Vagina (tissue), 2 donors: ENCODE measurements at regions not wholly inside any gene's neighbourhood (a gene's known extent, or its start where the extent isn't known, plus 50 kb on each side); places are given as distances from the start of the nearest gene placed in this dataset.

Source experiments
- POLR2A ChIP-seq, 2 donors: fragments of 450-650 bp; IDR thresholded peaks; one replicate each; pipeline ENCODE4 v1.6.1; 2017; ENCODE audit warnings: antibody characterized with exemption in 2 of 2, mild to moderate bottlenecking in 2 of 2, moderate library complexity in 2 of 2
- POLR2AphosphoS5 ChIP-seq, 2 donors: sonication (generic); formaldehyde crosslinking; IDR thresholded peaks; one replicate each; pipeline ENCODE4 v1.9.0; 2017; ENCODE audit warnings: antibody characterized with exemption in 2 of 2, mild to moderate bottlenecking in 2 of 2, low read depth in 1 of 2; ENCODE audit not compliant: insufficient read depth in 1 of 2
- TF ChIP-seq, protein P1 (sequence below), 3 experiments: fragments of 450-650 bp in 2 of 3; fragments of 200-600 bp in 1 of 3; sonication (generic) in 1 of 3; IDR thresholded peaks; one replicate each; pipeline ENCODE4 v1.5.1; 2017 to 2019; ENCODE audit warnings: antibody characterized with exemption in 3 of 3, mild to moderate bottlenecking in 2 of 3, moderate library complexity in 2 of 3

DNA sequence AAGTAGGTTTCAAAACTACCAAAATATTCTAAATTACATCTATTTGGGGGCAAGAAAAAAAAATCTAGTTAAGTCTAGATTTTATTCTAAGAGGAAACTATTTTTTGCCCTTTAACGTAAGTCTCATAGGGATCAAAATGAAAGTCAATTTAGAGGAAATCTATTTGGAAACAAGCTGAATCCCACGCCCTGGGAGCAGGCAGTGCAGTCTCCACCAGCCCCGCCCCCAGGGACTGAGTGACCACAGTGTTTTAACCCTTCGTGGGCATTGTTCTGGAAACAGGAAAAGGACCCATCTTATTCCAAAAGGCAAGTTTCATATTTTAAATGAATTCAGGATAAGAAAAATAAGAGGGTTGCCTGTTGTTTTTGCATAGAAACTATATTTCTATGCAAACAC lies 209.7 kb downstream of the SPRY2 start:
- TF ChIP-seq, protein P1, sequence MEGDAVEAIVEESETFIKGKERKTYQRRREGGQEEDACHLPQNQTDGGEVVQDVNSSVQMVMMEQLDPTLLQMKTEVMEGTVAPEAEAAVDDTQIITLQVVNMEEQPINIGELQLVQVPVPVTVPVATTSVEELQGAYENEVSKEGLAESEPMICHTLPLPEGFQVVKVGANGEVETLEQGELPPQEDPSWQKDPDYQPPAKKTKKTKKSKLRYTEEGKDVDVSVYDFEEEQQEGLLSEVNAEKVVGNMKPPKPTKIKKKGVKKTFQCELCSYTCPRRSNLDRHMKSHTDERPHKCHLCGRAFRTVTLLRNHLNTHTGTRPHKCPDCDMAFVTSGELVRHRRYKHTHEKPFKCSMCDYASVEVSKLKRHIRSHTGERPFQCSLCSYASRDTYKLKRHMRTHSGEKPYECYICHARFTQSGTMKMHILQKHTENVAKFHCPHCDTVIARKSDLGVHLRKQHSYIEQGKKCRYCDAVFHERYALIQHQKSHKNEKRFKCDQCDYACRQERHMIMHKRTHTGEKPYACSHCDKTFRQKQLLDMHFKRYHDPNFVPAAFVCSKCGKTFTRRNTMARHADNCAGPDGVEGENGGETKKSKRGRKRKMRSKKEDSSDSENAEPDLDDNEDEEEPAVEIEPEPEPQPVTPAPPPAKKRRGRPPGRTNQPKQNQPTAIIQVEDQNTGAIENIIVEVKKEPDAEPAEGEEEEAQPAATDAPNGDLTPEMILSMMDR (IDR thresholded peaks at IDR 0.05) = no peak
- TF ChIP-seq POLR2AphosphoS5 (IDR thresholded peaks at IDR 0.05; ENCODE audit: insufficient read depth in 1 of 2, low read depth in 1 of 2) = peak in 1 of 2 donors; percentile 18
- TF ChIP-seq POLR2A (IDR thresholded peaks at IDR 0.05) = no peak
